ENCODE measurements at regions not wholly inside any gene's neighbourhood (a gene's known extent, or its start where the extent isn't known, plus 50 kb on each side); places are given as distances from the start of the nearest gene placed in this dataset.

DNA sequence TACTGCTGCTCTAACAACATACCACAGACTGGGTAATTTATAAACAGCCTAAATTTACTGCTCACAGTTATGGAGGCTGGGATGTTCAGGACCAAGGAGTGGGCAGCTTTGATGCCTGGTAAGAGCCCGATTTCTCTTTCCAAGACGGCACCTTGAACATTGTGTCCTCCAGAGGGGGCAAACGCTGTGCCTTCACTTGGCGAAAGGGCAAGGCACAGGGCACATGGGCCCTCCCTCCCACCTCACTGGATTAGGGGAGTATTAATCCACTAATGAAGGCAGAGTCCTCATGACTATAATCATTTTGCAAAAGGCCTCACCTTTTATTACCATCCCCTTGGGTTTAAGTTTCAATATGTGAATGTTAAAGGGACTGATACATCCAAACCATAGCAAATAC is 397.7 kb downstream of the TMEM38B start:
- no peak for TF ChIP-seq EZH2 (optimal IDR thresholded peaks at IDR 0.05; ENCODE audit: low read depth, low read length)
- TF ChIP-seq, protein P1, sequence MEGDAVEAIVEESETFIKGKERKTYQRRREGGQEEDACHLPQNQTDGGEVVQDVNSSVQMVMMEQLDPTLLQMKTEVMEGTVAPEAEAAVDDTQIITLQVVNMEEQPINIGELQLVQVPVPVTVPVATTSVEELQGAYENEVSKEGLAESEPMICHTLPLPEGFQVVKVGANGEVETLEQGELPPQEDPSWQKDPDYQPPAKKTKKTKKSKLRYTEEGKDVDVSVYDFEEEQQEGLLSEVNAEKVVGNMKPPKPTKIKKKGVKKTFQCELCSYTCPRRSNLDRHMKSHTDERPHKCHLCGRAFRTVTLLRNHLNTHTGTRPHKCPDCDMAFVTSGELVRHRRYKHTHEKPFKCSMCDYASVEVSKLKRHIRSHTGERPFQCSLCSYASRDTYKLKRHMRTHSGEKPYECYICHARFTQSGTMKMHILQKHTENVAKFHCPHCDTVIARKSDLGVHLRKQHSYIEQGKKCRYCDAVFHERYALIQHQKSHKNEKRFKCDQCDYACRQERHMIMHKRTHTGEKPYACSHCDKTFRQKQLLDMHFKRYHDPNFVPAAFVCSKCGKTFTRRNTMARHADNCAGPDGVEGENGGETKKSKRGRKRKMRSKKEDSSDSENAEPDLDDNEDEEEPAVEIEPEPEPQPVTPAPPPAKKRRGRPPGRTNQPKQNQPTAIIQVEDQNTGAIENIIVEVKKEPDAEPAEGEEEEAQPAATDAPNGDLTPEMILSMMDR (IDR thresholded peaks at IDR 0.05; ENCODE audit: low read length), result no peak

Measured in MM.1S (cell line).